ENCODE measurements at regions not wholly inside any gene's neighbourhood (a gene's known extent, or its start where the extent isn't known, plus 50 kb on each side); places are given as distances from the start of the nearest gene placed in this dataset.

DNA sequence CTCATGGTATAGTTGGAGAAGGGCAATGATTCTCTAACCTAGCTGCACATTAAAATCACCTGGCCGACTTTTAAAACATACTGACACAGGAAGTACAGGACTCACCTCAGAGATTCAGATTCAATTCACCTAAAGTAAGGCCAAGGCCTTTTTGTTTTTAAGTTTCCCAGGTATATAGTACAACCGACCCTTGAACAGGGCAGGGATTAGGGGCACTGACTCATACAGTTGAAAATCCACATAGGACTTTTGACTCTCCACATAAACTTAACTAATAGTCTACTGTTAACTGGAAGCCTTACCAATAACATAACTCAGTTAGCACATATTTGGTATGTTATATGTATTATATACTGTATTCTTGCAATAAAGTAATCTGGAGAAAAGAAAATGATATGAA, 129.5 kb upstream of the ABI3BP start:
- dilution Hi-C loops (cut with MboI; ENCODE audit: extremely low pct_ligation_motif_present, low sequenced_read_pairs) = no loop called here
- POLR2A ChIA-PET = no interaction called here
- BruUV-seq (replicated peaks) = no TSS peak

More for the DNA sequence above, 129.5 kb upstream of the ABI3BP start:
- H3K79me2 ChIP-seq (ENCODE audit: control insufficient read depth, insufficient read depth, low read length) = no peaks in the 10 kb centered on the region
- H3K4me3 ChIP-seq (replicated peaks in 1 of 3; ENCODE audit: insufficient read depth in 1 of 3, low read depth in 1 of 3, low read length in 3 of 3) = no peak overlapping the region
- DNase-seq (ENCODE audit: low read depth, low spot score) (no peak), FAIRE-seq (no peak)
- no peaks in the 10 kb centered on the region for H3K9me3 ChIP-seq (replicated peaks; ENCODE audit: control insufficient read depth, insufficient read depth, low read length)
- CTCF ChIA-PET = no interaction called here
- H3K27ac ChIP-seq (ENCODE audit: insufficient read depth, low read depth, low read length) = no peak overlapping the region
- no peak overlapping the region for H3K9ac ChIP-seq (replicated peaks; ENCODE audit: extremely low read depth, insufficient read depth, low read length)
- H3K27me3 ChIP-seq (ENCODE audit: control insufficient read depth in 2 of 2, insufficient read depth in 2 of 2, low read length in 2 of 2) = no peaks in the 10 kb centered on the region
- H3K9me1 ChIP-seq (replicated peaks; ENCODE audit: control insufficient read depth, extremely low read depth, insufficient read depth, low read length) = no peaks in the 10 kb centered on the region
- no peaks in the 10 kb centered on the region for H4K20me1 ChIP-seq (replicated peaks; ENCODE audit: control insufficient read depth, extremely low read depth, insufficient read depth, low read length)
- intact Hi-C loops (cut with micrococcal nuclease) = no loop called here
- no peak overlapping the region for H3K4me2 ChIP-seq (ENCODE audit: insufficient read depth, low read length)
- no peak overlapping the region for H2AFZ ChIP-seq (ENCODE audit: low read depth, low read length)
- no peaks in the 10 kb centered on the region for H3K4me1 ChIP-seq (ENCODE audit: control insufficient read depth, extremely low read depth, insufficient read depth, low read length)
- no peaks in the 10 kb centered on the region for H3K36me3 ChIP-seq (ENCODE audit: control insufficient read depth in 2 of 2, extremely low read depth in 1 of 2, insufficient read depth in 2 of 2, low read length in 2 of 2)
- TF ChIP-seq, protein P1, sequence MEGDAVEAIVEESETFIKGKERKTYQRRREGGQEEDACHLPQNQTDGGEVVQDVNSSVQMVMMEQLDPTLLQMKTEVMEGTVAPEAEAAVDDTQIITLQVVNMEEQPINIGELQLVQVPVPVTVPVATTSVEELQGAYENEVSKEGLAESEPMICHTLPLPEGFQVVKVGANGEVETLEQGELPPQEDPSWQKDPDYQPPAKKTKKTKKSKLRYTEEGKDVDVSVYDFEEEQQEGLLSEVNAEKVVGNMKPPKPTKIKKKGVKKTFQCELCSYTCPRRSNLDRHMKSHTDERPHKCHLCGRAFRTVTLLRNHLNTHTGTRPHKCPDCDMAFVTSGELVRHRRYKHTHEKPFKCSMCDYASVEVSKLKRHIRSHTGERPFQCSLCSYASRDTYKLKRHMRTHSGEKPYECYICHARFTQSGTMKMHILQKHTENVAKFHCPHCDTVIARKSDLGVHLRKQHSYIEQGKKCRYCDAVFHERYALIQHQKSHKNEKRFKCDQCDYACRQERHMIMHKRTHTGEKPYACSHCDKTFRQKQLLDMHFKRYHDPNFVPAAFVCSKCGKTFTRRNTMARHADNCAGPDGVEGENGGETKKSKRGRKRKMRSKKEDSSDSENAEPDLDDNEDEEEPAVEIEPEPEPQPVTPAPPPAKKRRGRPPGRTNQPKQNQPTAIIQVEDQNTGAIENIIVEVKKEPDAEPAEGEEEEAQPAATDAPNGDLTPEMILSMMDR (IDR thresholded peaks at IDR 0.05; ENCODE audit: extremely low read depth in 1 of 2, insufficient read depth in 1 of 2, low read depth in 1 of 2, low read length in 2 of 2) = no peak
- TF ChIP-seq EZH2 (IDR thresholded peaks at IDR 0.05; ENCODE audit: borderline replicate concordance, low read depth, low read length, severe bottlenecking) (no peak), GATA2 (IDR thresholded peaks at IDR 0.05; ENCODE audit: insufficient read depth, insufficient read length, low read depth, low read length) (no peak), JUN (IDR thresholded peaks at IDR 0.05; ENCODE audit: borderline replicate concordance, insufficient read depth, insufficient read length, low read depth) (no peak), MYC (IDR thresholded peaks at IDR 0.05; ENCODE audit: low read depth, low read length) (no peak), POLR2AphosphoS5 (IDR thresholded peaks at IDR 0.05; ENCODE audit: insufficient read depth, low read depth, low read length) (no peak), POLR2A (IDR thresholded peaks at IDR 0.05; ENCODE audit: low read depth, low read length) (no peak), FOS (IDR thresholded peaks at IDR 0.05; ENCODE audit: borderline replicate concordance, insufficient read depth, low read length) (no peak)
- TF ChIP-seq, protein P2, sequence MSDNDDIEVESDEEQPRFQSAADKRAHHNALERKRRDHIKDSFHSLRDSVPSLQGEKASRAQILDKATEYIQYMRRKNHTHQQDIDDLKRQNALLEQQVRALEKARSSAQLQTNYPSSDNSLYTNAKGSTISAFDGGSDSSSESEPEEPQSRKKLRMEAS (IDR thresholded peaks at IDR 0.05; ENCODE audit: insufficient read depth, insufficient read length) = no peak
